Hepatocyte (in vitro differentiated cells): ENCODE measurements at regions not wholly inside any gene's neighbourhood (a gene's known extent, or its start where the extent isn't known, plus 50 kb on each side); places are given as distances from the start of the nearest gene placed in this dataset.

ENCODE experiments used
- CTCF ChIP-seq: fragments of 200-600 bp; sonication (generic); IDR thresholded peaks from 2 replicates; pipeline ENCODE4 v1.5.1; 2016; ENCODE audit warnings: antibody characterized with exemption, mild to moderate bottlenecking; ENCODE audit not compliant: poor library complexity
- EZH2 ChIP-seq: fragments of 200-600 bp; sonication (generic); IDR thresholded peaks from 2 replicates; pipeline ENCODE4 v1.6.1; 2016; ENCODE audit warnings: antibody characterized with exemption, mild to moderate bottlenecking, borderline replicate concordance
- EZH2phosphoT487 ChIP-seq: fragments of 200-600 bp; sonication (generic); IDR thresholded peaks from one replicate; pipeline ENCODE4 v1.6.1; 2018; ENCODE audit warnings: antibody characterized with exemption, mild to moderate bottlenecking, low read depth, moderate library complexity; ENCODE audit not compliant: unreplicated experiment, severe bottlenecking

- TF ChIP-seq CTCF (no peak), EZH2 (no peak), EZH2phosphoT487 (no peak)
Measured at GRCh38 chr16:11481987-11482386, 104.7 kb downstream of the LITAF start.
